T1000 (cell line): ENCODE measurements at regions not wholly inside any gene's neighbourhood (a gene's known extent, or its start where the extent isn't known, plus 50 kb on each side); places are given as distances from the start of the nearest gene placed in this dataset.
A peak's percentile ranks its signal among the peaks of the same experiment; 100 is the strongest.

Source experiments
- DNase-seq: peaks from one replicate; lab custom pipeline; 2025; ENCODE audit warnings: mixed read lengths; lab: John Stamatoyannopoulos, UW

GRCh38 chr12:96132819-96133218 lies 61.4 kb upstream of the ELK3 start:
- DNase-seq = no peak

GRCh38 chr12:96134200-96134599 lies 60.0 kb upstream of the ELK3 start:
- DNase-seq = no peak

GRCh38 chr12:96136161-96136560 lies 58.0 kb upstream of the ELK3 start:
- DNase-seq = peak; percentile 21

GRCh38 chr12:96136725-96137378 lies 57.3 kb upstream of the ELK3 start:
- no peak for DNase-seq

GRCh38 chr12:96140174-96140573 lies 54.0 kb upstream of the ELK3 start:
- DNase-seq = peak; percentile 10

- DNase-seq = no peak
These were observed 52.8 kb upstream of the ELK3 start for GRCh38 chr12:96141216-96141912.

GRCh38 chr12:96143392-96143791 lies 50.8 kb upstream of the ELK3 start:
- DNase-seq = no peak

GRCh38 chr12:96143827-96144565 lies 50.2 kb upstream of the ELK3 start:
- DNase-seq = no peak
